ENCODE measurements at regions not wholly inside any gene's neighbourhood (a gene's known extent, or its start where the extent isn't known, plus 50 kb on each side); places are given as distances from the start of the nearest gene placed in this dataset.

GRCh38 chr2:6107290-6107689, 415.1 kb downstream of the SOX11 start:
- ATAC-seq = no peak
- Histone ChIP-seq H3K79me2 (ENCODE audit: insufficient read depth, low read length) (no peaks in the 10 kb centered on the region), H2AFZ (ENCODE audit: low read length) (no peak overlapping the region), H3K4me2 (ENCODE audit: low read depth, low read length) (no peak overlapping the region), H3K4me3 (replicated peaks in 1 of 3; ENCODE audit: insufficient read depth in 1 of 3, low read depth in 2 of 3, low read length in 3 of 3) (no peak overlapping the region), H3K27me3 (ENCODE audit: control insufficient read depth in 1 of 2, insufficient read depth in 2 of 2, low read length in 2 of 2) (no peaks in the 10 kb centered on the region), H3K9ac (ENCODE audit: insufficient read depth, low read depth, low read length) (no peak overlapping the region), H3K27ac (ENCODE audit: extremely low read length, insufficient read depth, low read length) (no peak overlapping the region), H3K36me3 (replicated peaks in 1 of 2; ENCODE audit: control insufficient read depth in 1 of 2, insufficient read depth in 2 of 2, low read length in 2 of 2) (no peaks in the 10 kb centered on the region), H3K4me1 (ENCODE audit: insufficient read depth, low read length) (no peaks in the 10 kb centered on the region), H3K9me3 (ENCODE audit: low read length) (peaks cover 87% of the 10 kb centered on the region), H4K20me1 (ENCODE audit: insufficient read depth, low read length) (no peaks in the 10 kb centered on the region)
- CTCF ChIA-PET (ENCODE audit: low intra/inter-chr PET ratio, low total read pairs) = no interaction called here
- no peak for DNase-seq (ENCODE audit: low spot score)
- BruUV-seq (replicated peaks) = no TSS peak
- intact Hi-C loops (cut with micrococcal nuclease; ENCODE audit: unreplicated experiment) = loop anchor here (10.0 kb wide), 1 partner anchor 1392 kb away; no protein-coding TSS in a partner anchor
- POLR2A ChIA-PET = no interaction called here
- FAIRE-seq = no peak
- 7% methylated on average over 4 of the region's 4 CpGs for WGBS (ENCODE audit: low lambda C conversion rate)
- in situ Hi-C loops (cut with HindIII; ENCODE audit: extremely low pct_ligation_motif_present, low pct_unique_long_range_greater_than_20kb) = no loop called here
- no peak for TF ChIP-seq ZFP36L2 (CRISPR knock-in tag; IDR thresholded peaks at IDR 0.05)
- TF ChIP-seq CEBPB (IDR thresholded peaks at IDR 0.05; ENCODE audit: borderline replicate concordance, low read depth, low read length) = no peak
- no peak for TF ChIP-seq FOXP4 (CRISPR knock-in tag; IDR thresholded peaks at IDR 0.05)
- TF ChIP-seq MED8 (CRISPR knock-in tag; IDR thresholded peaks at IDR 0.05; ENCODE audit: insufficient replicate concordance) = no peak
- no peak for TF ChIP-seq POLR2AphosphoS5 (IDR thresholded peaks at IDR 0.05; ENCODE audit: low read depth, low read length)
- TF ChIP-seq JUNB (CRISPR knock-in tag; IDR thresholded peaks at IDR 0.05; ENCODE audit: borderline replicate concordance) = no peak
- no peak for TF ChIP-seq ZNF644 (CRISPR knock-in tag; IDR thresholded peaks at IDR 0.05; ENCODE audit: low read depth)

- Histone ChIP-seq H3K27ac (ENCODE audit: extremely low read length, insufficient read depth, low read length) (no peak overlapping the region), H3K4me3 (replicated peaks in 1 of 3; ENCODE audit: insufficient read depth in 1 of 3, low read depth in 2 of 3, low read length in 3 of 3) (no peak overlapping the region), H4K20me1 (ENCODE audit: insufficient read depth, low read length) (no peaks in the 10 kb centered on the region), H3K9ac (ENCODE audit: insufficient read depth, low read depth, low read length) (no peak overlapping the region), H3K27me3 (ENCODE audit: control insufficient read depth in 1 of 2, insufficient read depth in 2 of 2, low read length in 2 of 2) (no peaks in the 10 kb centered on the region), H2AFZ (ENCODE audit: low read length) (no peak overlapping the region), H3K79me2 (ENCODE audit: insufficient read depth, low read length) (no peaks in the 10 kb centered on the region), H3K4me2 (ENCODE audit: low read depth, low read length) (no peak overlapping the region), H3K36me3 (replicated peaks in 1 of 2; ENCODE audit: control insufficient read depth in 1 of 2, insufficient read depth in 2 of 2, low read length in 2 of 2) (no peaks in the 10 kb centered on the region), H3K4me1 (ENCODE audit: insufficient read depth, low read length) (no peaks in the 10 kb centered on the region), H3K9me3 (ENCODE audit: low read length) (peaks cover 90% of the 10 kb centered on the region)
- BruUV-seq (replicated peaks) = no TSS peak
- CTCF ChIA-PET (ENCODE audit: low intra/inter-chr PET ratio, low total read pairs) = no interaction called here
- ATAC-seq = no peak
- in situ Hi-C loops (cut with HindIII; ENCODE audit: extremely low pct_ligation_motif_present, low pct_unique_long_range_greater_than_20kb) = no loop called here
- POLR2A ChIA-PET = no interaction called here
- FAIRE-seq = no peak
- 0% methylated on average over 1 of the region's 1 CpG for WGBS (ENCODE audit: low lambda C conversion rate)
- intact Hi-C loops (cut with micrococcal nuclease; ENCODE audit: unreplicated experiment) = loop anchor here (10.0 kb wide), 1 partner anchor 1395 kb away; no protein-coding TSS in a partner anchor
- DNase-seq (ENCODE audit: low spot score) = no peak
- TF ChIP-seq HDAC6 (IDR thresholded peaks at IDR 0.05; ENCODE audit: low read depth, low read length) = no peak
- TF ChIP-seq ZNF18 (CRISPR knock-in tag; IDR thresholded peaks at IDR 0.05; ENCODE audit: insufficient replicate concordance) = no peak
- TF ChIP-seq MEIS1 (CRISPR knock-in tag; IDR thresholded peaks at IDR 0.05; ENCODE audit: borderline replicate concordance) = no peak
- TF ChIP-seq YEATS4 (CRISPR knock-in tag; IDR thresholded peaks at IDR 0.05; ENCODE audit: borderline replicate concordance) = no peak
- no peak for TF ChIP-seq FOXA3 (CRISPR knock-in tag; IDR thresholded peaks at IDR 0.05)
- no peak for TF ChIP-seq KLF15 (CRISPR knock-in tag; IDR thresholded peaks at IDR 0.05; ENCODE audit: borderline replicate concordance)
- no peak for TF ChIP-seq PITX1 (CRISPR knock-in tag; IDR thresholded peaks at IDR 0.05)
- no peak for TF ChIP-seq KMT2B (CRISPR knock-in tag; IDR thresholded peaks at IDR 0.05)
- no peak for TF ChIP-seq MATR3 (CRISPR knock-in tag; IDR thresholded peaks at IDR 0.05)
- TF ChIP-seq ZNF781 (CRISPR knock-in tag; IDR thresholded peaks at IDR 0.05; ENCODE audit: borderline replicate concordance, not compliant biosample characterization) = no peak
- TF ChIP-seq ZNF3 (CRISPR knock-in tag; IDR thresholded peaks at IDR 0.05) = no peak
- TF ChIP-seq ZNF451 (CRISPR knock-in tag; IDR thresholded peaks at IDR 0.05) = no peak
Measured at GRCh38 chr2:6109831-6110230, 417.6 kb downstream of the SOX11 start.

Data from HepG2 (cell line).